ENCODE measurements at regions not wholly inside any gene's neighbourhood (a gene's known extent, or its start where the extent isn't known, plus 50 kb on each side); places are given as distances from the start of the nearest gene placed in this dataset.

DNA sequence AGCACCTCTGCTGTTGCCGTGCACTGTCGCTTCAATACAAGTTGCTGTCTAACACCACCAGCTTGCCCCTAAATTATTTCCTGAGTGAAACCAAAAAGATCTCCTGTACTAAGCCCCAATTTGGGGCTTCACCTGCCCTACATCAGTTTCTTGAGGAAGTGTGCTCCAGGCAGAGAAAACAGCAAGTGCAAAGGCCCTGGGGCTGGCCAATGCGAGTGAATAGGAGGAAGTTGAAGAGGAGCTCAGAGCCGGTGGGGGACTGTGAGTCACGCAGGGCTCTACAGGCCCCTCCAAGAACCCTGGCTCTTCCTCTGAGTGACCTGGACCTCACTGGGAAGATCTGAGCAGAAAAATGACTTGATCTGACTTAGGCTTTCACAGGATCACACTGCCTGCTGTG is 117.2 kb downstream of the IPO8 start:
- Mint-ChIP-seq H3K4me1 (no peaks in the 10 kb centered on the region), H3K4me3 (no peak overlapping the region), H3K27ac (no peak overlapping the region), H3K27me3 (ENCODE audit: low read depth) (no peaks in the 10 kb centered on the region), H3K36me3 (no peaks in the 10 kb centered on the region), H3K9me3 (peaks cover 9% of the 10 kb centered on the region)
- TF ChIP-seq, protein P1, sequence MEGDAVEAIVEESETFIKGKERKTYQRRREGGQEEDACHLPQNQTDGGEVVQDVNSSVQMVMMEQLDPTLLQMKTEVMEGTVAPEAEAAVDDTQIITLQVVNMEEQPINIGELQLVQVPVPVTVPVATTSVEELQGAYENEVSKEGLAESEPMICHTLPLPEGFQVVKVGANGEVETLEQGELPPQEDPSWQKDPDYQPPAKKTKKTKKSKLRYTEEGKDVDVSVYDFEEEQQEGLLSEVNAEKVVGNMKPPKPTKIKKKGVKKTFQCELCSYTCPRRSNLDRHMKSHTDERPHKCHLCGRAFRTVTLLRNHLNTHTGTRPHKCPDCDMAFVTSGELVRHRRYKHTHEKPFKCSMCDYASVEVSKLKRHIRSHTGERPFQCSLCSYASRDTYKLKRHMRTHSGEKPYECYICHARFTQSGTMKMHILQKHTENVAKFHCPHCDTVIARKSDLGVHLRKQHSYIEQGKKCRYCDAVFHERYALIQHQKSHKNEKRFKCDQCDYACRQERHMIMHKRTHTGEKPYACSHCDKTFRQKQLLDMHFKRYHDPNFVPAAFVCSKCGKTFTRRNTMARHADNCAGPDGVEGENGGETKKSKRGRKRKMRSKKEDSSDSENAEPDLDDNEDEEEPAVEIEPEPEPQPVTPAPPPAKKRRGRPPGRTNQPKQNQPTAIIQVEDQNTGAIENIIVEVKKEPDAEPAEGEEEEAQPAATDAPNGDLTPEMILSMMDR (IDR thresholded peaks at IDR 0.05; ENCODE audit: unreplicated experiment) = no peak
- DNase-seq (ENCODE audit: low spot score in 2 of 2, unreplicated experiment in 2 of 2) = no peak

DNA sequence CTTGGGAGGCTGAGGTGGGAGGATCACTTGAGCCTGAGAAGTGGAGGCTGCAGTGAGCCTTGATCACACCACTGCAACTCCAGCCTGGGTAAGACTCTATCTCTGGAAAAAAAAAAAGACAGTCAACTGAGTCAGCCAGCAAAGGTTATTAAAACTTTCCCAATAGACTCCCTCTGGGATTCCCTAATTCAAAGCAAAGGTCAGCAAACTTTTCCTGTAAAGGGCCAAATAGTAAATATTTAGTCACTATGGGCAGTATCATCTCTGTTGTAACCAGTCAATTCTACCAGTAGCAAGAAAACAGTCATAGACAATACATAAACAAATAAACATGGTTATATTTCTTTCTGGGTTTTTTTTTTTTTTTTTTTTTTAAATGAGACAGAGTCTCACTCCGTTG is 122.5 kb downstream of the IPO8 start:
- no peak for DNase-seq (ENCODE audit: low spot score in 2 of 2, unreplicated experiment in 2 of 2)
- Mint-ChIP-seq H3K36me3 (no peaks in the 10 kb centered on the region), H3K9me3 (peaks cover 9% of the 10 kb centered on the region), H3K27ac (no peak overlapping the region), H3K4me1 (no peaks in the 10 kb centered on the region), H3K4me3 (no peak overlapping the region), H3K27me3 (ENCODE audit: low read depth) (peaks cover 2% of the 10 kb centered on the region)
- TF ChIP-seq, protein P1 (IDR thresholded peaks at IDR 0.05; ENCODE audit: unreplicated experiment) = no peak

DNA sequence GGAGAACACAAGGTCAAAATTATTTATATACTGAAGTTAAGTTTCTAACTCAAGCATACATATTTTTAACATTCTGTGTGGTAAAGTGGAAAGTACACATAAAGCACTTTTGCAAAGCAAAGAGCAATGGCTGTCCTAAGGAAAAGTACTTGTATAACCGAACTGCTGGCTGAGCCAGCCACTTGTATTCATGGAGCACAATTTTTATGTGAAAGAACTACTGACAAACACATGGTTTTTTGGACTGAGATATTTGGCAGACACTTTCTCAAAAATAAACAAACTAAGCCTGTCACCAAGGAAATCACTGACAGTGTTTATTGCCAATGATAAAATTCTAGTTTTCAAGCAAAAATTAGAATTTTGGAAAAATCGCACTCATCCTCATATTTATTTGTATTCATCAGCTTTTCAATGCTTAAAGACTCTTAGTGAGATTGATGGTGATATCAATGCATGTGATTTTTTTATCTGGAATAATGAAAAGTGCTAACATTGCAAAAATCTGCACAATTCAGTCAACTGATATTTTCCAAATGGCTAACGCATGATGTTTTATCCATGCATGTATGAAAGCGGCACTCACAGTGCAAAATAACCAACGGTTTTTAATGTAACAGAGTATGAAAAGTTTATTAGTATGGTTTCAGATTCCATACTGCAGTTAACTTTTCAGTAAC is 125.3 kb downstream of the IPO8 start:
- Mint-ChIP-seq H3K27ac (no peak overlapping the region), H3K27me3 (ENCODE audit: low read depth) (peaks cover 6% of the 10 kb centered on the region), H3K36me3 (no peaks in the 10 kb centered on the region), H3K9me3 (peaks cover 11% of the 10 kb centered on the region), H3K4me1 (no peaks in the 10 kb centered on the region), H3K4me3 (no peak overlapping the region)
- TF ChIP-seq, protein P1 (IDR thresholded peaks at IDR 0.05; ENCODE audit: unreplicated experiment) = no peak
- DNase-seq (ENCODE audit: low spot score in 2 of 2, unreplicated experiment in 2 of 2) = no peak

DNA sequence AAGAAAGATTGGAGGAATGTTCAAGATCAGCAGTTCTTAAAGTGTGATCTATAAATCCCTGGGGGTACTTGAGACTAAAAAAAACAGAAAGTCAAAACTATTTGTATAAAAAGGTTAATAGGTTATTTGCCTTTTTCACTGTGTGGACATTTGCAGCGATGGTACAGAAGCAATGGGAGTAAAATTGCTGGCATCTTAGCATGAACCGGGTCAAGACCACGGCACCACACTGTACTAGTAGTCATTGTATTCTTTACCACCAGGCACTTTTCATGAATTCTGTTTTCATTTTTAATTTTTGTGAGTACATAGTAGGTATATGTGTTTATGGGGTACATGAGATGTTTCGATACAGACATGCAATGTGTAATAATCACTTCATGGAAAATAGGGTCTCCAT is 126.2 kb downstream of the IPO8 start:
- DNase-seq (ENCODE audit: low spot score in 2 of 2, unreplicated experiment in 2 of 2) = no peak
- H3K36me3 Mint-ChIP-seq = no peaks in the 10 kb centered on the region
- no peak overlapping the region for H3K27ac Mint-ChIP-seq
- no peak overlapping the region for H3K4me3 Mint-ChIP-seq
- no peaks in the 10 kb centered on the region for H3K4me1 Mint-ChIP-seq
- TF ChIP-seq, protein P1 (IDR thresholded peaks at IDR 0.05; ENCODE audit: unreplicated experiment) = no peak
- H3K27me3 Mint-ChIP-seq (ENCODE audit: low read depth) = peaks cover 6% of the 10 kb centered on the region
- H3K9me3 Mint-ChIP-seq = peaks cover 11% of the 10 kb centered on the region

DNA sequence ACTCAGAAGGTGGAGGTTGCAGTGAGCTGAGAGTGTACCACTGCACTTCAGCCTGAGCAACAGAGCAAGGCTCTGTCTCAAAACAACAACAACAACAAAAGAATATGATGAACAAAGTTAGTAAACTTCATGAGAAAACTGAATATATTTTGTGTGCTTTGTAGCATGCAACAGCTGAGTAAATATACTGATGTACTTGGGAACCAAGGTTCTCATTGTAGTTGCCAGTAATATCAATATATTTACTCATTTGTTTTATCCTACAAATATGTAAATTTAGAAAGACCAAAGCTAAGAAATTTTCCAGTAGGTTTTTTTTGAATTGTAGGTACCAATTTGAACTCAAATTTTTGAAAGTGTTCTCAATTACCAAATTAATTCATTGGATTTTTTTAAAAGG is 127.2 kb downstream of the IPO8 start:
- no peak for DNase-seq (ENCODE audit: low spot score in 2 of 2, unreplicated experiment in 2 of 2)
- TF ChIP-seq, protein P1 (IDR thresholded peaks at IDR 0.05; ENCODE audit: unreplicated experiment) = no peak
- peaks cover 6% of the 10 kb centered on the region for H3K27me3 Mint-ChIP-seq (ENCODE audit: low read depth)
- H3K4me1 Mint-ChIP-seq = no peaks in the 10 kb centered on the region
- H3K27ac Mint-ChIP-seq = no peak overlapping the region
- H3K4me3 Mint-ChIP-seq = no peak overlapping the region
- peaks cover 16% of the 10 kb centered on the region for H3K9me3 Mint-ChIP-seq
- no peaks in the 10 kb centered on the region for H3K36me3 Mint-ChIP-seq

DNA sequence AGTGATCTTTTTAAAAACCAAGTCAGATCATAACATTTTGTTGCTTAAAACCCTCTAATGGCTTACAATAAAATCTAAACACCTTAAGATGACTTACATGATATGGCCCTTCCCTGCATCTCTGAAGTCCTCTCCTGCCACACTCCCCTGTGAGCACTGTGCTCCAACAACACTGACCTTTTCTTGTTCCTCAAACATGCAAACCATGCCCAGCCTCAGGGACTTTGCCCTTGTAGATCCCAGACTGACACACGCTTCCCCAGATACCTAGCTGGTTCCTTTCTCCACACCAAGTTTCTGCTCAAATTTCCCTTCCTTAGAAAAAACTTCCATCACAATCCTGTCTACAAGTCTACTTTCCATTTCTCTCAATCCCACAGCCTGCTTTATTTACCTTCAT is 128.6 kb downstream of the IPO8 start:
- no peak for DNase-seq (ENCODE audit: low spot score in 2 of 2, unreplicated experiment in 2 of 2)
- H3K9me3 Mint-ChIP-seq = peaks cover 25% of the 10 kb centered on the region
- peaks cover 6% of the 10 kb centered on the region for H3K27me3 Mint-ChIP-seq (ENCODE audit: low read depth)
- H3K4me1 Mint-ChIP-seq = no peaks in the 10 kb centered on the region
- TF ChIP-seq, protein P1 (IDR thresholded peaks at IDR 0.05; ENCODE audit: unreplicated experiment) = no peak
- H3K36me3 Mint-ChIP-seq = no peaks in the 10 kb centered on the region
- no peak overlapping the region for H3K4me3 Mint-ChIP-seq
- no peak overlapping the region for H3K27ac Mint-ChIP-seq

All from mesothelial cell of epicardium (in vitro differentiated cells).